ENCODE measurements at regions not wholly inside any gene's neighbourhood (a gene's known extent, or its start where the extent isn't known, plus 50 kb on each side); places are given as distances from the start of the nearest gene placed in this dataset.

GRCh38 chr4:45410701-45411210 is 684.4 kb upstream of the GNPDA2 start:
- Histone ChIP-seq H3K36me3 (no peaks in the 10 kb centered on the region), H3K9me3 (no peaks in the 10 kb centered on the region), H3K4me1 (peaks cover 3% of the 10 kb centered on the region), H3K27me3 (no peaks in the 10 kb centered on the region), H3K4me3 (ENCODE audit: low read depth, low read length) (no peak overlapping the region)
- no peak for DNase-seq
- TF ChIP-seq CTCF (IDR thresholded peaks at IDR 0.05; ENCODE audit: low read depth, low read length), result no peak

DNA sequence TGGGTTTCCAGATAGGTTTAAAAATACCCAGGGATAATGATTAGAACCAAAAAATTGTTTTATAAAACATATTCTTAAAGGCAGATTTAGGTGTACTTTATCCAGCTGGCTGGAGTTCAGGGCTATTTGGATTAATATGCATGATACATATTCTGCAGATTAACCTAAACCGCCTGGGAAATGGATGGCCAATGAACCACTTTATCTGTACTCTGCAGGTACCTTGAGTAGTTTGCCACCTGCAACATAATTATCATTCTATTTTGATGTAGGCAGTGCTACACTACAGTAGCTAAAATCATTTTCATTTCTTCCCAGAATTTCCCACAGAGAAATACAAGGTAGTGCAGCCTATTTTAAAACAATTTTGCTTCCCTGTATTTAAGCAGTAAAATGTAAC is 683.2 kb upstream of the GNPDA2 start:
- TF ChIP-seq CTCF (IDR thresholded peaks at IDR 0.05; ENCODE audit: low read depth, low read length), result no peak
- DNase-seq, result no peak
- Histone ChIP-seq H3K4me1 (no peaks in the 10 kb centered on the region; the same call in 1 of the 2 replicates), H3K4me3 (ENCODE audit: low read depth, low read length) (no peak overlapping the region), H3K9me3 (no peaks in the 10 kb centered on the region; the same call in 1 of the 2 replicates), H3K36me3 (no peaks in the 10 kb centered on the region), H3K27me3 (no peaks in the 10 kb centered on the region)

- no peaks in the 10 kb centered on the region; the same call in 1 of the 2 replicates for H3K4me1 ChIP-seq
- DNase-seq, result no peak
- H3K27me3 ChIP-seq, result no peaks in the 10 kb centered on the region
- no peaks in the 10 kb centered on the region for H3K36me3 ChIP-seq
- TF ChIP-seq CTCF (IDR thresholded peaks at IDR 0.05; ENCODE audit: low read depth, low read length), result no peak
- H3K4me3 ChIP-seq (ENCODE audit: low read depth, low read length), result no peak overlapping the region
- no peaks in the 10 kb centered on the region; the same call in 1 of the 2 replicates for H3K9me3 ChIP-seq
Measured at GRCh38 chr4:45408996-45409395, 682.6 kb upstream of the GNPDA2 start.

- Histone ChIP-seq H3K4me3 (ENCODE audit: low read depth, low read length) (no peak overlapping the region), H3K27me3 (no peaks in the 10 kb centered on the region), H3K4me1 (no peaks in the 10 kb centered on the region), H3K9me3 (no peaks in the 10 kb centered on the region), H3K36me3 (no peaks in the 10 kb centered on the region)
- TF ChIP-seq CTCF (IDR thresholded peaks at IDR 0.05; ENCODE audit: low read depth, low read length), result no peak
- DNase-seq, result no peak
Measured at GRCh38 chr4:45399116-45399515, 672.8 kb upstream of the GNPDA2 start.

- Histone ChIP-seq H3K27me3 (no peaks in the 10 kb centered on the region), H3K4me1 (no peaks in the 10 kb centered on the region), H3K36me3 (no peaks in the 10 kb centered on the region), H3K9me3 (no peaks in the 10 kb centered on the region), H3K4me3 (ENCODE audit: low read depth, low read length) (no peak overlapping the region)
- no peak for DNase-seq
- TF ChIP-seq CTCF (IDR thresholded peaks at IDR 0.05; ENCODE audit: low read depth, low read length), result no peak
Measured at GRCh38 chr4:45385306-45385705, 659.0 kb upstream of the GNPDA2 start.

DNA sequence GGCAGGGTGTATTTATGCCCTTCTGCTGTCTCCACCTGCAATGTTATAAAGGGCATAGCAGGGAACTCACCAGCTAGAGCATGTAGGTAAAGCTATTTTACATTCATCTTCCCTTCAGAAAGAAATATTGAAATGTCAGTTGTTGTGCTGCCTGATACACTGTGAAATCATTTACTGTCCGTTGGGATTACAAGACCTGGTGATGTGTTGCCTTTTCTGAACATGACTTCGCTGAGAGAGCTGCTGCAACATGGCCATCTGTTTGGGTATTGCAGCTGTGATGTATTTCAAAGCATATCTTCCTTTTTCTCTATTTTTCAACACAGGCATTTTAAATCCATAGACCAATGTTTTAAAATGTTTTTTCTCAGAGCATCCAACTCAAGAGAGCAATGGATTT is 644.1 kb upstream of the GNPDA2 start:
- Histone ChIP-seq H3K9me3 (no peaks in the 10 kb centered on the region), H3K4me1 (no peaks in the 10 kb centered on the region; the same call in 1 of the 2 replicates), H3K27me3 (no peaks in the 10 kb centered on the region), H3K36me3 (no peaks in the 10 kb centered on the region), H3K4me3 (ENCODE audit: low read depth, low read length) (no peak overlapping the region)
- TF ChIP-seq CTCF (IDR thresholded peaks at IDR 0.05; ENCODE audit: low read depth, low read length), result no peak
- DNase-seq, result no peak
